Endothelial cell of umbilical vein (primary cell): ENCODE measurements at regions not wholly inside any gene's neighbourhood (a gene's known extent, or its start where the extent isn't known, plus 50 kb on each side); places are given as distances from the start of the nearest gene placed in this dataset.

ENCODE experiments used
- BruUV-seq: library from RNA; stranded (reverse); fragments of 400-500 nt; replicated peaks from 2 replicates; lab custom pipeline; 2021; lab: Mats Ljungman, UMichigan
- CTCF ChIA-PET: fragments of 300-600, 350-600 bp; sonication (Branson Sonifier 250); formaldehyde crosslinking; loops from one replicate; lab custom pipeline; 2021; ENCODE audit warnings: antibody characterized with exemption, inconsistent platforms; lab: Charles Lee
- POLR2A ChIA-PET: fragments of 300-600, 350-600 bp; sonication (Branson Sonifier 250); formaldehyde crosslinking; loops from one replicate; lab custom pipeline; 2021; ENCODE audit warnings: antibody characterized with exemption, inconsistent platforms; lab: Charles Lee
- DNase-seq: peaks from one replicate; pipeline ENCODE4 v3.0.0-alpha.2; 2011; ENCODE audit warnings: low read depth, low spot score
- FAIRE-seq: peaks from 2 replicates; lab custom pipeline; 2011; peaks lifted over from hg19 to GRCh38; lab: Jason Lieb, UNC
- H2AFZ ChIP-seq: 2 replicates; pipeline ENCODE4 v1.6.0; 2012; ENCODE audit warnings: low read depth, low read length, control low read depth, inconsistent platforms
- H3K27ac ChIP-seq: 2 replicates; pipeline ENCODE4 v1.5.1; 2011; ENCODE audit warnings: low read depth, mild to moderate bottlenecking, control low read depth, low read length, moderate library complexity; ENCODE audit not compliant: insufficient read depth
- H3K27me3 ChIP-seq, 2 experiments: 2 replicates each; pipeline versions ENCODE4 v1.6.0 to v1.6.1; 2011; ENCODE audit warnings: low read length in 2 of 2, mixed read lengths in 1 of 2; ENCODE audit not compliant: control insufficient read depth in 2 of 2, insufficient read depth in 2 of 2
- H3K36me3 ChIP-seq, 2 experiments: 2 replicates in 1 of 2; 3 replicates in 1 of 2; pipeline ENCODE4 v1.5.1; 2011; ENCODE audit warnings: low read length in 2 of 2, mild to moderate bottlenecking in 1 of 2, moderate library complexity in 1 of 2; ENCODE audit not compliant: control insufficient read depth in 2 of 2, insufficient read depth in 2 of 2; ENCODE audit errors: extremely low read depth in 1 of 2
- H3K4me1 ChIP-seq: 3 replicates; pipeline ENCODE4 v1.5.1; 2011; ENCODE audit warnings: mild to moderate bottlenecking, low read length; ENCODE audit not compliant: control insufficient read depth, insufficient read depth; ENCODE audit errors: extremely low read depth
- H3K4me2 ChIP-seq: 2 replicates; pipeline ENCODE4 v1.6.1; 2011; ENCODE audit warnings: low read length, control low read depth, mixed read lengths; ENCODE audit not compliant: insufficient read depth
- H3K4me3 ChIP-seq, 3 experiments: fragments of 200-600 bp in 1 of 3; sonication (generic), shearing (Covaris generic) in 1 of 3; replicated peaks in 1 of 3; 2 replicates each; pipeline ENCODE4 v1.5.1; 2011 to 2016; ENCODE audit warnings: control low read depth in 3 of 3, low read length in 3 of 3, mild to moderate bottlenecking in 2 of 3, inconsistent platforms in 1 of 3, low read depth in 1 of 3, moderate library complexity in 1 of 3; ENCODE audit not compliant: insufficient read depth in 1 of 3
- H3K79me2 ChIP-seq: 2 replicates; pipeline ENCODE4 v1.6.0; 2012; ENCODE audit warnings: low read length, inconsistent platforms; ENCODE audit not compliant: control insufficient read depth, insufficient read depth
- H3K9ac ChIP-seq: replicated peaks from 2 replicates; pipeline ENCODE3; 2011; ENCODE audit warnings: low read length, control low read depth; ENCODE audit not compliant: insufficient read depth; ENCODE audit errors: extremely low read depth
- H3K9me1 ChIP-seq: replicated peaks from 3 replicates; pipeline ENCODE4 v1.6.0; 2011; ENCODE audit warnings: mild to moderate bottlenecking, low read length; ENCODE audit not compliant: control insufficient read depth, insufficient read depth; ENCODE audit errors: extremely low read depth
- H3K9me3 ChIP-seq: replicated peaks from 2 replicates; pipeline ENCODE4 v1.5.1; 2012; ENCODE audit warnings: low read length, inconsistent platforms; ENCODE audit not compliant: control insufficient read depth, insufficient read depth
- H4K20me1 ChIP-seq: replicated peaks from 2 replicates; pipeline ENCODE3; 2011; ENCODE audit warnings: mild to moderate bottlenecking, low read length; ENCODE audit not compliant: control insufficient read depth, insufficient read depth; ENCODE audit errors: extremely low read depth
- EZH2 ChIP-seq: IDR thresholded peaks from 2 replicates; pipeline ENCODE4 v1.6.1; 2012; ENCODE audit warnings: borderline replicate concordance, low read depth, mild to moderate bottlenecking, moderate library complexity, low read length, inconsistent platforms; ENCODE audit not compliant: severe bottlenecking
- FOS ChIP-seq: IDR thresholded peaks from 2 replicates; pipeline ENCODE4 v1.6.1; 2011; ENCODE audit warnings: mild to moderate bottlenecking, low read length, moderate library complexity, borderline replicate concordance; ENCODE audit not compliant: insufficient read depth
- GATA2 ChIP-seq: IDR thresholded peaks from 2 replicates; pipeline ENCODE4 v1.7.0; 2011; ENCODE audit warnings: low read depth, mild to moderate bottlenecking, moderate library complexity, mixed read lengths, low read length; ENCODE audit not compliant: insufficient read length, insufficient read depth
- JUN ChIP-seq: IDR thresholded peaks from 2 replicates; pipeline ENCODE4 v1.6.1; 2011; ENCODE audit warnings: borderline replicate concordance, low read depth; ENCODE audit not compliant: insufficient read length, insufficient read depth
- MYC ChIP-seq: IDR thresholded peaks from one replicate; pipeline ENCODE4 v1.6.1; 2011; ENCODE audit warnings: mild to moderate bottlenecking, low read depth, low read length
- POLR2A ChIP-seq: IDR thresholded peaks from 2 replicates; pipeline ENCODE4 v1.6.1; 2012; ENCODE audit warnings: low read depth, mild to moderate bottlenecking, control low read depth, low read length
- POLR2AphosphoS5 ChIP-seq: IDR thresholded peaks from 2 replicates; pipeline ENCODE4 v1.6.1; 2012; ENCODE audit warnings: low read depth, mild to moderate bottlenecking, control low read depth, low read length, moderate library complexity; ENCODE audit not compliant: insufficient read depth
- dilution Hi-C: fragments of 300-500 bp; cut with MboI; formaldehyde crosslinking; loops from one replicate; pipeline ENCODE4 v1.15.0; 2019; ENCODE audit warnings: low sequenced_read_pairs; ENCODE audit not compliant: extremely low pct_ligation_motif_present
- intact Hi-C: fragments of 100-400 bp; cut with micrococcal nuclease; formaldehyde crosslinking; loops from one replicate; pipeline ENCODE4 v1.10.0; 2022
- TF ChIP-seq, protein P1 (sequence below): IDR thresholded peaks from 2 replicates; pipeline ENCODE4 v1.6.1; 2011; ENCODE audit not compliant: insufficient read depth, insufficient read length
- TF ChIP-seq, protein P2 (sequence below), 2 donors: IDR thresholded peaks; 1 replicate in 1 of 2; 2 replicates in 1 of 2; pipeline ENCODE4 v1.5.1; 2011; ENCODE audit warnings: low read length in 2 of 2, mild to moderate bottlenecking in 2 of 2, moderate library complexity in 2 of 2, control low read depth in 1 of 2, inconsistent platforms in 1 of 2, low read depth in 1 of 2; ENCODE audit not compliant: insufficient read depth in 1 of 2; ENCODE audit errors: extremely low read depth in 1 of 2

DNA sequence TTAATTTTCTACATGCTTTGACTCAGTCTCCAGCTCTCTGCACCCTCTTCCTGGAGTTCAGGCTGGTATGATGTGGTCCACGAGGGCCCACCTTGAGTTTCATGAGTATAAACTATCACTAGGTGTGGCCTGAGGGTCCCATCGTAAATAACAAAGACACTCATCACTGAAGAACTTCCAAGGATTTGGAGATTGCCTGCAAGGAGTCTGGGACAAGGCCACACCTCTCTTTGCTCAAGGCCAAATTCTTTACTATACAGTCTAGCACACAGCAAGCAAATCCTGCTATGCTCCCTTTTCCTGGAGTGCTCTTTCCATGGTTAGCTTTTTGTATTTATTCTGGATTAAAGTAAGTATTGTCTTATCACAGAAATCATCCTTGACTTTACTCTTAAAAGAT, 271.9 kb downstream of the SLC16A7 start:
- H3K79me2 ChIP-seq, result no peaks in the 10 kb centered on the region
- H3K27me3 ChIP-seq, result no peaks in the 10 kb centered on the region
- no peak overlapping the region for H2AFZ ChIP-seq
- H3K9me3 ChIP-seq, result no peaks in the 10 kb centered on the region
- no peaks in the 10 kb centered on the region for H4K20me1 ChIP-seq
- H3K9ac ChIP-seq, result no peak overlapping the region
- no peak overlapping the region for H3K27ac ChIP-seq
- ChIA-PET CTCF (no interaction called here), POLR2A (no interaction called here)
- FAIRE-seq (no peak), DNase-seq (no peak)
- H3K4me3 ChIP-seq, result no peak overlapping the region
- no peaks in the 10 kb centered on the region for H3K4me1 ChIP-seq
- dilution Hi-C loops (no loop called here), intact Hi-C loops (no loop called here)
- no TSS peak for BruUV-seq
- H3K36me3 ChIP-seq, result no peaks in the 10 kb centered on the region
- H3K9me1 ChIP-seq, result no peaks in the 10 kb centered on the region
- no peak overlapping the region for H3K4me2 ChIP-seq
- no peak for TF ChIP-seq POLR2AphosphoS5
- TF ChIP-seq GATA2, result no peak
- TF ChIP-seq, protein P1, sequence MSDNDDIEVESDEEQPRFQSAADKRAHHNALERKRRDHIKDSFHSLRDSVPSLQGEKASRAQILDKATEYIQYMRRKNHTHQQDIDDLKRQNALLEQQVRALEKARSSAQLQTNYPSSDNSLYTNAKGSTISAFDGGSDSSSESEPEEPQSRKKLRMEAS, result no peak
- TF ChIP-seq EZH2, result no peak
- TF ChIP-seq, protein P2, sequence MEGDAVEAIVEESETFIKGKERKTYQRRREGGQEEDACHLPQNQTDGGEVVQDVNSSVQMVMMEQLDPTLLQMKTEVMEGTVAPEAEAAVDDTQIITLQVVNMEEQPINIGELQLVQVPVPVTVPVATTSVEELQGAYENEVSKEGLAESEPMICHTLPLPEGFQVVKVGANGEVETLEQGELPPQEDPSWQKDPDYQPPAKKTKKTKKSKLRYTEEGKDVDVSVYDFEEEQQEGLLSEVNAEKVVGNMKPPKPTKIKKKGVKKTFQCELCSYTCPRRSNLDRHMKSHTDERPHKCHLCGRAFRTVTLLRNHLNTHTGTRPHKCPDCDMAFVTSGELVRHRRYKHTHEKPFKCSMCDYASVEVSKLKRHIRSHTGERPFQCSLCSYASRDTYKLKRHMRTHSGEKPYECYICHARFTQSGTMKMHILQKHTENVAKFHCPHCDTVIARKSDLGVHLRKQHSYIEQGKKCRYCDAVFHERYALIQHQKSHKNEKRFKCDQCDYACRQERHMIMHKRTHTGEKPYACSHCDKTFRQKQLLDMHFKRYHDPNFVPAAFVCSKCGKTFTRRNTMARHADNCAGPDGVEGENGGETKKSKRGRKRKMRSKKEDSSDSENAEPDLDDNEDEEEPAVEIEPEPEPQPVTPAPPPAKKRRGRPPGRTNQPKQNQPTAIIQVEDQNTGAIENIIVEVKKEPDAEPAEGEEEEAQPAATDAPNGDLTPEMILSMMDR (IDR thresholded peaks at IDR 0.05; ENCODE audit: extremely low read depth in 1 of 2, insufficient read depth in 1 of 2, low read depth in 1 of 2, low read length in 2 of 2), result no peak
- TF ChIP-seq FOS, result no peak
- no peak for TF ChIP-seq POLR2A
- TF ChIP-seq JUN, result no peak
- TF ChIP-seq MYC, result no peak
